Gastroesophageal sphincter (tissue), 4 donors: ENCODE measurements at regions not wholly inside any gene's neighbourhood (a gene's known extent, or its start where the extent isn't known, plus 50 kb on each side); places are given as distances from the start of the nearest gene placed in this dataset.
A peak's percentile ranks its signal among the peaks of the same experiment; 100 is the strongest.

ENCODE experiments used
- ATAC-seq: fragments of 150-250 bp; one replicate; pipeline ENCODE4 v1.9.1; 2016; ENCODE audit warnings: mild to moderate bottlenecking, moderate library complexity
- H3K27ac ChIP-seq, 4 donors: fragments of 200-600 bp; sonication (generic) in 3 of 4; 1 replicate in 3 of 4; 2 replicates in 1 of 4; pipeline ENCODE4 v1.5.1; 2016 to 2019
- H3K27me3 ChIP-seq: fragments of 200-600 bp; sonication (generic); one replicate; pipeline ENCODE4 v1.5.1; 2019
- H3K36me3 ChIP-seq, 2 donors: fragments of 200-600 bp; sonication (generic); one replicate each; pipeline ENCODE4 v1.5.1; 2019; ENCODE audit warnings: control low read depth in 1 of 2
- H3K4me1 ChIP-seq, 3 donors: fragments of 200-600 bp; sonication (generic); 1 replicate in 2 of 3; 2 replicates in 1 of 3; pipeline ENCODE4 v1.5.1; 2016 to 2019; ENCODE audit warnings: control low read depth in 2 of 3
- H3K4me3 ChIP-seq, 2 donors: fragments of 200-600 bp; sonication (generic); one replicate each; pipeline ENCODE4 v1.5.1; 2019; ENCODE audit warnings: mild to moderate bottlenecking in 1 of 2, moderate library complexity in 1 of 2
- H3K9me3 ChIP-seq, 3 donors: fragments of 200-600 bp; sonication (generic); one replicate each; pipeline ENCODE4 v1.5.1; 2017 to 2019; ENCODE audit warnings: control low read depth in 2 of 3
- CTCF ChIP-seq, 4 experiments: fragments of 200-600 bp in 2 of 4; fragments of 450-650 bp in 2 of 4; sonication (generic) in 1 of 4; IDR thresholded peaks; one replicate each; pipeline ENCODE4 v1.5.1; 2017 to 2019; ENCODE audit warnings: antibody characterized with exemption in 4 of 4, mild to moderate bottlenecking in 2 of 4, moderate library complexity in 2 of 4
- EP300 ChIP-seq: sonication (generic); formaldehyde crosslinking; IDR thresholded peaks from one replicate; pipeline ENCODE4 v1.6.1; 2017; ENCODE audit warnings: antibody characterized with exemption, mild to moderate bottlenecking
- POLR2A ChIP-seq, 2 donors: fragments of 450-650 bp; IDR thresholded peaks; one replicate each; pipeline ENCODE4 v1.6.1; 2017; ENCODE audit warnings: antibody characterized with exemption in 2 of 2, mild to moderate bottlenecking in 2 of 2, moderate library complexity in 1 of 2
- POLR2AphosphoS5 ChIP-seq: sonication (generic); formaldehyde crosslinking; IDR thresholded peaks from one replicate; pipeline ENCODE4 v1.6.1; 2017; ENCODE audit warnings: antibody characterized with exemption
- WGBS, 2 donors: methylation state at CpG; one replicate each; pipeline ENCODE4 v1.1.5; 2018; ENCODE audit warnings: low coverage in 1 of 2; 5-methylcytosine and 5-hydroxymethylcytosine counted together

GRCh38 chr9:108720191-108720642, 135.6 kb downstream of the ACTL7B start:
- Histone ChIP-seq H3K4me3 (no peak overlapping the region), H3K9me3 (peaks cover 0 to 8% (median 0%) of the 10 kb centered on the region in 3 donors), H3K36me3 (no peaks in the 10 kb centered on the region), H3K4me1 (no peaks in the 10 kb centered on the region), H3K27me3 (no peaks in the 10 kb centered on the region), H3K27ac (no peak overlapping the region)
- WGBS, 2 donors = 30 to 100% methylated on average over 1 to 2 of the region's 2 CpGs
- TF ChIP-seq POLR2AphosphoS5 = no peak
- TF ChIP-seq POLR2A (IDR thresholded peaks at IDR 0.05) = no peak
- TF ChIP-seq EP300 = no peak
- TF ChIP-seq CTCF (IDR thresholded peaks at IDR 0.05) = no peak
- ATAC-seq = no peak

- 59% methylated on average over 3 of the region's 3 CpGs; no CpG with 5 or more reads in 1 of the 2 donors for WGBS, 2 donors
- TF ChIP-seq POLR2AphosphoS5 = no peak
- no peak for TF ChIP-seq EP300
- no peak for TF ChIP-seq CTCF (IDR thresholded peaks at IDR 0.05)
- no peak for TF ChIP-seq POLR2A (IDR thresholded peaks at IDR 0.05)
- Histone ChIP-seq H3K27me3 (no peaks in the 10 kb centered on the region), H3K9me3 (no peaks in the 10 kb centered on the region), H3K4me3 (no peak overlapping the region), H3K27ac (peak overlapping the region in 3 of 4 donors; percentile 31 to 55 (median 37)), H3K36me3 (no peaks in the 10 kb centered on the region), H3K4me1 (no peaks in the 10 kb centered on the region)
- ATAC-seq = no peak
Measured at GRCh38 chr9:108710424-108710823, 145.4 kb downstream of the ACTL7B start.

- peak overlapping the region in 3 of 4 donors; percentile 31 to 68 (median 62) for H3K27ac ChIP-seq
- TF ChIP-seq POLR2AphosphoS5 = peak; percentile 17
- TF ChIP-seq CTCF (IDR thresholded peaks at IDR 0.05) = no peak
- TF ChIP-seq EP300 = no peak
- ATAC-seq = peak; percentile 28
- no peak overlapping the region for H3K4me3 ChIP-seq
- 75 to 80% methylated on average over 1 of the region's 1 CpG for WGBS, 2 donors
- no peaks in the 10 kb centered on the region for H3K9me3 ChIP-seq
- H3K36me3 ChIP-seq = no peaks in the 10 kb centered on the region
- H3K27me3 ChIP-seq = no peaks in the 10 kb centered on the region
- no peaks in the 10 kb centered on the region for H3K4me1 ChIP-seq
Measured at GRCh38 chr9:108709997-108710396, 145.8 kb downstream of the ACTL7B start.

- ATAC-seq = no peak
- no peak overlapping the region for H3K4me3 ChIP-seq
- no peaks in the 10 kb centered on the region for H3K9me3 ChIP-seq
- no peaks in the 10 kb centered on the region for H3K36me3 ChIP-seq
- peaks cover 0 to 7% (median 0%) of the 10 kb centered on the region in 3 donors for H3K4me1 ChIP-seq
- no peaks in the 10 kb centered on the region for H3K27me3 ChIP-seq
- TF ChIP-seq EP300 = no peak
- no peak for TF ChIP-seq CTCF (IDR thresholded peaks at IDR 0.05)
- no peak for TF ChIP-seq POLR2AphosphoS5
- no peak for TF ChIP-seq POLR2A (IDR thresholded peaks at IDR 0.05)
- peak overlapping the region in 3 of 4 donors; percentile 28 to 68 (median 62) for H3K27ac ChIP-seq
Measured at GRCh38 chr9:108709126-108709525, 146.7 kb downstream of the ACTL7B start.

GRCh38 chr9:108708448-108708847, 147.3 kb downstream of the ACTL7B start:
- no peaks in the 10 kb centered on the region for H3K9me3 ChIP-seq
- H3K27ac ChIP-seq = peak overlapping the region in 2 of 4 donors; percentile 62 to 68
- H3K4me1 ChIP-seq = peaks cover 0 to 10% (median 0%) of the 10 kb centered on the region in 3 donors
- WGBS, 2 donors = 50 to 75% methylated on average over 1 to 2 of the region's 9 CpGs
- no peaks in the 10 kb centered on the region for H3K36me3 ChIP-seq
- no peaks in the 10 kb centered on the region for H3K27me3 ChIP-seq
- no peak for TF ChIP-seq CTCF (IDR thresholded peaks at IDR 0.05)
- no peak for TF ChIP-seq POLR2A (IDR thresholded peaks at IDR 0.05)
- TF ChIP-seq POLR2AphosphoS5 = peak; percentile 20
- no peak for TF ChIP-seq EP300
- peak; percentile 63 for ATAC-seq
- H3K4me3 ChIP-seq = no peak overlapping the region
